ENCODE measurements at regions not wholly inside any gene's neighbourhood (a gene's known extent, or its start where the extent isn't known, plus 50 kb on each side); places are given as distances from the start of the nearest gene placed in this dataset.

DNA sequence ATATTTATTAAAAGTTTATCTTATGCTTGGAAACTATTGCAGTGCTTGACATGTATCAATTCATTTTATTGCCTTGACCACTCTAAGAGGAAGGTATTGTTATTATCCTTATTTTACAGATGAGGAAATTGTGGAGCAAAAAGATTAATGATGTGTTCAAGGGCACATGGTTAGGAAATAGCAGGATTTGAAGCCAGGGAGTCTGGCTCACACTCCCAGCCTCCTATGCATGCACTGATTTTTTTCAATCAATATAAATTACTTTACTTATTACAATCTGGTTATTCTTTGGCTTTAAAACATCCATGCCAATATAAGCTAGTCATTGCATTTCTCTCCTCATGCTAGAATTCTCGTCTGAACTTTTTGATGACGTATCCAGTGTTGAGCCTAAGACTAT, 94.2 kb upstream of the TBX5 start:
- no peak for TF ChIP-seq POLR2A (IDR thresholded peaks at IDR 0.05)
- TF ChIP-seq, protein P1, sequence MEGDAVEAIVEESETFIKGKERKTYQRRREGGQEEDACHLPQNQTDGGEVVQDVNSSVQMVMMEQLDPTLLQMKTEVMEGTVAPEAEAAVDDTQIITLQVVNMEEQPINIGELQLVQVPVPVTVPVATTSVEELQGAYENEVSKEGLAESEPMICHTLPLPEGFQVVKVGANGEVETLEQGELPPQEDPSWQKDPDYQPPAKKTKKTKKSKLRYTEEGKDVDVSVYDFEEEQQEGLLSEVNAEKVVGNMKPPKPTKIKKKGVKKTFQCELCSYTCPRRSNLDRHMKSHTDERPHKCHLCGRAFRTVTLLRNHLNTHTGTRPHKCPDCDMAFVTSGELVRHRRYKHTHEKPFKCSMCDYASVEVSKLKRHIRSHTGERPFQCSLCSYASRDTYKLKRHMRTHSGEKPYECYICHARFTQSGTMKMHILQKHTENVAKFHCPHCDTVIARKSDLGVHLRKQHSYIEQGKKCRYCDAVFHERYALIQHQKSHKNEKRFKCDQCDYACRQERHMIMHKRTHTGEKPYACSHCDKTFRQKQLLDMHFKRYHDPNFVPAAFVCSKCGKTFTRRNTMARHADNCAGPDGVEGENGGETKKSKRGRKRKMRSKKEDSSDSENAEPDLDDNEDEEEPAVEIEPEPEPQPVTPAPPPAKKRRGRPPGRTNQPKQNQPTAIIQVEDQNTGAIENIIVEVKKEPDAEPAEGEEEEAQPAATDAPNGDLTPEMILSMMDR (IDR thresholded peaks at IDR 0.05), result no peak
